Vagina (tissue), 2 donors: ENCODE measurements at regions not wholly inside any gene's neighbourhood (a gene's known extent, or its start where the extent isn't known, plus 50 kb on each side); places are given as distances from the start of the nearest gene placed in this dataset.
"Not testable (repeated sequence)": the region's sequence is repeated elsewhere in the genome, so short reads cannot be mapped to it uniquely, and the experiment has no call there.

Experiments used
- DNase-seq, 2 donors: peaks; one replicate each; pipeline ENCODE4 v3.0.0-alpha.2; 2017; ENCODE audit errors: extremely low spot score in 2 of 2
- H3K27ac ChIP-seq: fragments of 200-600 bp; sonication (generic); one replicate; pipeline ENCODE4 v1.5.1; 2019
- H3K27me3 ChIP-seq: fragments of 200-600 bp; sonication (generic); one replicate; pipeline ENCODE4 v1.5.1; 2019
- H3K36me3 ChIP-seq, 2 donors: fragments of 200-600 bp; sonication (generic); one replicate each; pipeline ENCODE4 v1.5.1; 2017 to 2019
- H3K4me1 ChIP-seq: fragments of 200-600 bp; sonication (generic); one replicate; pipeline ENCODE4 v1.5.1; 2019
- H3K4me3 ChIP-seq, 2 donors: fragments of 200-600 bp; sonication (generic); 1 replicate in 1 of 2; 2 replicates in 1 of 2; pipeline ENCODE4 v1.5.1; 2016 to 2019
- H3K9me3 ChIP-seq: fragments of 200-600 bp; sonication (generic); one replicate; pipeline ENCODE4 v1.5.1; 2019
- CTCF ChIP-seq, 3 experiments: fragments of 450-650 bp in 2 of 3; fragments of 200-600 bp in 1 of 3; sonication (generic) in 1 of 3; IDR thresholded peaks; one replicate each; pipeline ENCODE4 v1.5.1; 2017 to 2019; ENCODE audit warnings: antibody characterized with exemption in 3 of 3, mild to moderate bottlenecking in 2 of 3, moderate library complexity in 2 of 3
- POLR2A ChIP-seq, 2 donors: fragments of 450-650 bp; IDR thresholded peaks; one replicate each; pipeline ENCODE4 v1.6.1; 2017; ENCODE audit warnings: antibody characterized with exemption in 2 of 2, mild to moderate bottlenecking in 2 of 2, moderate library complexity in 2 of 2
- POLR2AphosphoS5 ChIP-seq, 2 donors: sonication (generic); formaldehyde crosslinking; IDR thresholded peaks; one replicate each; pipeline ENCODE4 v1.9.0; 2017; ENCODE audit warnings: antibody characterized with exemption in 2 of 2, mild to moderate bottlenecking in 2 of 2, low read depth in 1 of 2; ENCODE audit not compliant: insufficient read depth in 1 of 2
- intact Hi-C: fragments of 100-400 bp; cut with DNase I; formaldehyde crosslinking; loops from one replicate; pipeline ENCODE4 v1.15.1; 2023

GRCh38 chr3:5606884-5607472 is 419.5 kb downstream of the EDEM1 start:
- H3K4me1 ChIP-seq, result no peaks in the 10 kb centered on the region
- H3K27me3 ChIP-seq, result no peaks in the 10 kb centered on the region
- H3K9me3 ChIP-seq, result no peaks in the 10 kb centered on the region
- TF ChIP-seq POLR2AphosphoS5 (IDR thresholded peaks at IDR 0.05; ENCODE audit: insufficient read depth in 1 of 2, low read depth in 1 of 2), result no peak
- TF ChIP-seq CTCF (IDR thresholded peaks at IDR 0.05), result no peak
- no peak for TF ChIP-seq POLR2A (IDR thresholded peaks at IDR 0.05)
- no peak for DNase-seq
- H3K36me3 ChIP-seq, result no peaks in the 10 kb centered on the region
- no peak overlapping the region for H3K4me3 ChIP-seq
- intact Hi-C loops, result no loop called here
- H3K27ac ChIP-seq, result no peak overlapping the region

GRCh38 chr3:5607581-5607980 is 420.1 kb downstream of the EDEM1 start:
- Histone ChIP-seq H3K36me3 (no peaks in the 10 kb centered on the region), H3K27me3 (no peaks in the 10 kb centered on the region), H3K27ac (no peak overlapping the region), H3K9me3 (no peaks in the 10 kb centered on the region), H3K4me1 (no peaks in the 10 kb centered on the region), H3K4me3 (no peak overlapping the region)
- intact Hi-C loops, result no loop called here
- TF ChIP-seq CTCF (IDR thresholded peaks at IDR 0.05) (no peak), POLR2AphosphoS5 (IDR thresholded peaks at IDR 0.05; ENCODE audit: insufficient read depth in 1 of 2, low read depth in 1 of 2) (no peak), POLR2A (IDR thresholded peaks at IDR 0.05) (no peak)
- DNase-seq, result no peak

- intact Hi-C loops, H3K36me3 ChIP-seq, H3K4me3 ChIP-seq, H3K27me3 ChIP-seq, H3K4me1 ChIP-seq, DNase-seq, H3K9me3 ChIP-seq, H3K27ac ChIP-seq: not testable (repeated sequence)
Observed at GRCh38 chr3:5608971-5609370, 421.5 kb downstream of the EDEM1 start.

- Histone ChIP-seq H3K36me3 (no peaks in the 10 kb centered on the region), H3K4me1 (no peaks in the 10 kb centered on the region), H3K27ac (no peak overlapping the region), H3K4me3 (no peak overlapping the region), H3K9me3 (no peaks in the 10 kb centered on the region), H3K27me3 (no peaks in the 10 kb centered on the region)
- TF ChIP-seq CTCF (IDR thresholded peaks at IDR 0.05) (no peak), POLR2AphosphoS5 (IDR thresholded peaks at IDR 0.05; ENCODE audit: insufficient read depth in 1 of 2, low read depth in 1 of 2) (no peak), POLR2A (IDR thresholded peaks at IDR 0.05) (no peak)
- no peak for DNase-seq
- intact Hi-C loops, result no loop called here
Observed at GRCh38 chr3:5613599-5613998, 426.1 kb downstream of the EDEM1 start.

- Histone ChIP-seq H3K9me3 (no peaks in the 10 kb centered on the region), H3K27me3 (no peaks in the 10 kb centered on the region), H3K4me3 (no peak overlapping the region), H3K27ac (no peak overlapping the region), H3K36me3 (no peaks in the 10 kb centered on the region), H3K4me1 (no peaks in the 10 kb centered on the region)
- no peak for TF ChIP-seq CTCF (IDR thresholded peaks at IDR 0.05)
- TF ChIP-seq POLR2A (IDR thresholded peaks at IDR 0.05), result no peak
- no peak for TF ChIP-seq POLR2AphosphoS5 (IDR thresholded peaks at IDR 0.05; ENCODE audit: insufficient read depth in 1 of 2, low read depth in 1 of 2)
- no peak for DNase-seq
- intact Hi-C loops, result no loop called here
Observed at GRCh38 chr3:5616873-5617272, 429.4 kb downstream of the EDEM1 start.
